Stimulated activated effector memory CD8-positive, alpha-beta T cell treated with anti-CD3 and anti-CD28 coated beads, Interleukin-12 subunit alpha, Interleukin-12 subunit beta, amount 100 ng/mL, for 72 hours (primary cell): ENCODE measurements at regions not wholly inside any gene's neighbourhood (a gene's known extent, or its start where the extent isn't known, plus 50 kb on each side); places are given as distances from the start of the nearest gene placed in this dataset.
"Not testable (repeated sequence)": the region's sequence is repeated elsewhere in the genome, so short reads cannot be mapped to it uniquely, and the experiment has no call there.

ENCODE experiments used
- ATAC-seq: fragments of 150-1000 bp; cut with Tn5 transposase; 2 replicates; pipeline ENCODE4 v1.10.0; 2021
- DNase-seq, 2 donors: peaks; one replicate each; pipeline ENCODE4 v3.0.0; 2021 to 2022; ENCODE audit warnings: low spot score in 2 of 2
- H3K27ac Mint-ChIP-seq: one replicate; pipeline ENCODE4 v1.8.0; 2022; ENCODE audit warnings: mild to moderate bottlenecking, mixed read lengths
- H3K36me3 Mint-ChIP-seq: one replicate; pipeline ENCODE4 v1.8.0; 2022; ENCODE audit warnings: mild to moderate bottlenecking, mixed read lengths
- H3K4me1 Mint-ChIP-seq: one replicate; pipeline ENCODE4 v1.8.0; 2022; ENCODE audit warnings: mixed read lengths
- H3K4me3 Mint-ChIP-seq: one replicate; pipeline ENCODE4 v1.8.0; 2022; ENCODE audit warnings: mild to moderate bottlenecking, mixed read lengths
- H3K9me3 Mint-ChIP-seq: one replicate; pipeline ENCODE4 v1.8.0; 2022; ENCODE audit warnings: mixed read lengths

DNA sequence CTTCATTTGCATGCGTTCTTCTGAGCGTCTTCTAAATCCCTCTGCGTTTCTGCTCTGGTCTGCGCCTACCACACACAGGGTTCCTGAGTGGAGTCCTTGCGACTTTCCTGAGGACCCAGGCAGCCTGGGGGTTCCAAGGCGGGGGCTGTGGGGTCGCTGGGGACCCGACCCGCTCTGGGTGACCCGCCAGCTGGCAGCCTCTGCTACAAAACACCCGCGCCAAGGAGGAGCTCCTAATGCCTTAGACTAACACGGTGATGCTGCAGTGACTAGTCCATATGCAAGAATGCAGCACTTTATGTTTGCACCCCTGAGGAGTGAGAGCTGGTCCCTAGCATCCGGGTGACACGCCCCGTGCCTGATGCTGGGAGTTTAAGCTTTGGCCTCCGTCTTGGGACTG lies 367.0 kb upstream of the POM121L12 start:
- H3K4me3 Mint-ChIP-seq = no peak overlapping the region
- no peaks in the 10 kb centered on the region for H3K36me3 Mint-ChIP-seq
- H3K27ac Mint-ChIP-seq = no peak overlapping the region
- DNase-seq = no peak
- H3K9me3 Mint-ChIP-seq = peaks cover 6% of the 10 kb centered on the region
- H3K4me1 Mint-ChIP-seq = no peaks in the 10 kb centered on the region
- no peak for ATAC-seq

DNA sequence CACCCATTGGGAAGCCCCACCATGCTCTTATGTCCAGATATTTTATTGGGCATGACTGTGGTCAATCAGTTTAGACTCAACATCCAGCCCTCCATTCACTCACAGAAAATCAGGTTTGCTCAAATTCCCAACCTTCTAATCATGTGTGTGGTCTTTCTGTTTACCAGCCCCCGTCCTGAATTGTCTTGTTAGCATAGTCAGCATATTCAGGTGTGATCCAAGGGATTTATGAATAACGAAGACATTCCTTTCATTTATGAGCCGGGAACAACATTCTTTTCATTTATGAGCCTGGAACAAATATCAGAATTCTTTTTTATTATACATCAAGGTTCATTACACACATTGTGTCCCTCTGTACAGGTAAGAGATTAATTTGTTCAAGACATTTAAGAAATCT lies 376.3 kb upstream of the POM121L12 start:
- no peak overlapping the region for H3K27ac Mint-ChIP-seq
- H3K36me3 Mint-ChIP-seq = no peaks in the 10 kb centered on the region
- no peak for DNase-seq
- H3K4me3 Mint-ChIP-seq = no peak overlapping the region
- H3K4me1 Mint-ChIP-seq = no peaks in the 10 kb centered on the region
- peaks cover 19% of the 10 kb centered on the region for H3K9me3 Mint-ChIP-seq
- ATAC-seq = no peak

DNA sequence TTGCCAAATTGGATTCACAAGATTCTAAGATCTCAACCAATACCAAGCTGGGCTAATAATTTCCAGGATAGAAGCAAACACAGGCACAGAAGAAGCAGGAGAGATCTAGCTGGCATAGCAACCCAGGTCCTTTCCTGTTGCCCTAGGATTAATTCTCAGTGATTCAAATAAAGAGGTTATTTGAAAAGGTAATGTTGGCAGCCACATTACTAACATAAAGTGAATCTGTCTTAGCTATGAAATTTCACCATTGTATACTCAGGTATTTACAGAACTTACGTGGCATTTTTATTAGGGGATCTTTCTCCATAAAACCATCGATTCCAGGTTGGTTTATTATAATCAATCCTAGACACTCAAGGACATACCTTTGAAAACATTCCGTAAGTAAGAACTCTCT lies 379.3 kb upstream of the POM121L12 start:
- no peak overlapping the region for H3K27ac Mint-ChIP-seq
- no peak overlapping the region for H3K4me3 Mint-ChIP-seq
- peaks cover 23% of the 10 kb centered on the region for H3K9me3 Mint-ChIP-seq
- DNase-seq (no peak), ATAC-seq (no peak)
- H3K36me3 Mint-ChIP-seq = no peaks in the 10 kb centered on the region
- no peaks in the 10 kb centered on the region for H3K4me1 Mint-ChIP-seq

DNA sequence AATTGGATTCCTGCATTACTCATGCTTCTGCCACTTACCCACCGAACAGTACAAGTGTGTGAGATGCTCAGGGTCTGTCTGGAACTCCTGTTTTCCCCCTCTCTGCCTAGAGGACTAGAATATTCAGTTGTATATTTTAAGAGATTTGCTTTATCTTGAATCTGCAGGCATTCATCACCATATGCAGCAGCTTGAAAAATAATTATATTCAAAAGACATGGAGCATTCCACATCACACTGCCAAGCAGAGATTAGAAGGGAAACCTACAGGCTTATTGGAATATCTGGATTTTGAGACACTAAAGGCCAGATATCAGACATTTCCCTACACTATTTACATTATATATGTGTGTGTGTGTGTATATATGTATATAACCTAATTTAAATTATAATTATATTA lies 382.8 kb upstream of the POM121L12 start:
- H3K27ac Mint-ChIP-seq = no peak overlapping the region
- H3K4me1 Mint-ChIP-seq = no peaks in the 10 kb centered on the region
- DNase-seq = no peak
- no peak for ATAC-seq
- peaks cover 20% of the 10 kb centered on the region for H3K9me3 Mint-ChIP-seq
- H3K36me3 Mint-ChIP-seq = no peaks in the 10 kb centered on the region
- H3K4me3 Mint-ChIP-seq = no peak overlapping the region

DNA sequence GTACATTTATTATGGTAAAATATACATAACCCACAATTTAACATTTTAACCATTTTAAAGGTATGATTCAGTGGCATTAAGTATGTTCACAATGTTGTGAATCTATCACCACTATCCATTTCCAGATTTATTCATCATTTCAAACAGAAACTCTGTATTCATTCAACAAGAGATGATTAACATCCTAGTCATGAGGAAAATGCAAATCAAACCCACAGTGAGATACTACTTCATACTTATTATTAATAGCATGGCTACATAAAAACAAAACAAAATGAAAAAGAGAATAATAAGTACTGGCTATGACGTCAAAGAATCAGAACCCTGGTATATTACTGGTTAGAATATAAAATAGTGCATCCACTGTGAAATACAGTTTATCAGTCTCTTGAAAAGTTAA lies 386.6 kb upstream of the POM121L12 start:
- H3K9me3 Mint-ChIP-seq = peaks cover 25% of the 10 kb centered on the region
- H3K4me3 Mint-ChIP-seq = no peak overlapping the region
- no peaks in the 10 kb centered on the region for H3K4me1 Mint-ChIP-seq
- H3K27ac Mint-ChIP-seq = no peak overlapping the region
- H3K36me3 Mint-ChIP-seq = no peaks in the 10 kb centered on the region
- no peak for DNase-seq
- ATAC-seq = no peak

DNA sequence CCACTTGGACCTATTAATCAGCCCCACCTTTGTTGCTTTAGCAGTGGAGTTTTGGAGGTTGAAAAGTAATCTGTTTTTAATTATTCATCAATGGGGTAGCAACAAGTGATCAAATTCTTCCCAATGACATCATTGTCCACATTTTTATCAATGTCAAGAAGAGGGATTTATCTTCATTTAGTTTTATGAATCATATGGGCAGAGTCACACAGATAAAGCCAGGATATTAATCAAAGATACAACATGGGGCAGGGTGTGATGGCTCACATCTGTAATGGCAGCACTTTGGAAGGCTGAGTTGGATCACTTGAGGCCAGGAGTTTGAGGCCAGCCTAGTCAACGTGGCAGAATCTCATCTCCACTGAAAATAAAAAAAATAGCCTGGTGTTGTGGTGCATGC lies 388.4 kb upstream of the POM121L12 start:
- no peak for ATAC-seq
- no peaks in the 10 kb centered on the region for H3K4me1 Mint-ChIP-seq
- peaks cover 20% of the 10 kb centered on the region for H3K9me3 Mint-ChIP-seq

DNA sequence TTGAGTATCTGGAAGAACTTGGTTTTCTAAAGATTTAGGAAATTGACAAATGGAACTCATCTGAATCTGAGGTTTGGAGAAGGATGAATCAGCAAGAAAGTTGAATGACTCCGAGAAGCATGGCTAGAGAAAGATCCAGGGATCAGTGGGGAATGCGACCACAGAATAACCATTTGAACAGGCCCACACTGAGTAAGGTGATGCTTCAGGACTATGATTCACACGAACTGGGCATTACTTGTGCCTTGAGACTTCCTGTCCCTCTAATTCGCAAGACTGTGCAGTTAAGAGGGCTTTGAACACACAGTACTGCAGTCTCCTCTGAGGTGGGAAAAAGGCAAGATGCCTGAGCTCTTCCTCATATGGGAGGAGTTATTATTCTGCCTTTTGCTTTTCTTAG lies 395.5 kb upstream of the POM121L12 start:
- ATAC-seq (no peak), DNase-seq (no peak)
- H3K36me3 Mint-ChIP-seq = no peaks in the 10 kb centered on the region
- no peaks in the 10 kb centered on the region for H3K4me1 Mint-ChIP-seq
- H3K9me3 Mint-ChIP-seq = peaks cover 21% of the 10 kb centered on the region
- H3K4me3 Mint-ChIP-seq = no peak overlapping the region
- no peak overlapping the region for H3K27ac Mint-ChIP-seq

More for the DNA sequence above, 388.4 kb upstream of the POM121L12 start:
- DNase-seq = no peak
- Mint-ChIP-seq H3K27ac (no peak overlapping the region), H3K4me3 (no peak overlapping the region), H3K36me3 (no peaks in the 10 kb centered on the region)

DNA sequence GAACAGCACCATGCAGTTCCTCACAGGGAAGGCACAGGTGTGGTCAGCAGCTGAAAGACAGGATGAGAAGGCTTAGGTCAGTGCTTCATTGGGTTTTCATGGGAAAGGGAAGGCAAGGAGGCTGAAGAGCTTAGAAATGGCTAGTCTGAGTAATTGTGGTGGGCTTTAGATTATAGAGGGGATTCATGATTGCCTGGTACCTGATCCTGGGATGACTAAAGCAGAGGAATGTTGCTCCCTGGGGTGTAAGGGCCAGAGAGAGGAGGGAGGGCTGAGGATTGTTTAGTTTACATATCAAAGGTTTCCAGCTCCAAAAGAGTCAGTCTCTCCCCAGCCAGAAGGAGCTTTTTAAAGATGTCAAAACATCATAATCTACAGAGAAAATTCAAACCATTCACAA lies 396.3 kb upstream of the POM121L12 start:
- no peaks in the 10 kb centered on the region for H3K36me3 Mint-ChIP-seq

DNA sequence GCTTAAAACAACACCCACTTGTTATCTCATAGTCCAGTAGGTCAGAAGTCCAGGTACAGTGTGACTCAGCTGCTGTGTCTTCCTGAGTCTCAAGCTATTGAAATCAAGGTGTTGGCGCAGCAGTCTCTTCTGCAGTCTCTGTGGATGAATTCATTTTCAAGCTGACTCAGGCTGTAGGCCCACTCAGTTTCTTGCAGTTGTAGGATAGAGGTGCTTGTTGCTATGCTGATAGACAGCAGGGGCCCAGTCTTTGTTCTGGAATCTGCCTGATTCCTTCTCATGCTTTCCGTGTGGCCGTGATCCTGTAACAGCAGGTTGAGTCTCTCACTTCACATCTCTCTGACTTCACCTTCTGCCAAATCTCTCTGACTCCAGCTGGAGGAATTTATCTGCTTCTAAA lies 400.4 kb upstream of the POM121L12 start:
- Mint-ChIP-seq H3K36me3 (no peaks in the 10 kb centered on the region), H3K9me3 (peaks cover 27% of the 10 kb centered on the region), H3K4me3 (no peak overlapping the region), H3K4me1 (no peaks in the 10 kb centered on the region), H3K27ac (no peak overlapping the region)
- ATAC-seq (no peak), DNase-seq (no peak)

More for the DNA sequence above, 396.3 kb upstream of the POM121L12 start:
- H3K27ac Mint-ChIP-seq = no peak overlapping the region
- DNase-seq (no peak), ATAC-seq (no peak)
- no peak overlapping the region for H3K4me3 Mint-ChIP-seq
- H3K4me1 Mint-ChIP-seq = no peaks in the 10 kb centered on the region
- peaks cover 22% of the 10 kb centered on the region for H3K9me3 Mint-ChIP-seq

DNA sequence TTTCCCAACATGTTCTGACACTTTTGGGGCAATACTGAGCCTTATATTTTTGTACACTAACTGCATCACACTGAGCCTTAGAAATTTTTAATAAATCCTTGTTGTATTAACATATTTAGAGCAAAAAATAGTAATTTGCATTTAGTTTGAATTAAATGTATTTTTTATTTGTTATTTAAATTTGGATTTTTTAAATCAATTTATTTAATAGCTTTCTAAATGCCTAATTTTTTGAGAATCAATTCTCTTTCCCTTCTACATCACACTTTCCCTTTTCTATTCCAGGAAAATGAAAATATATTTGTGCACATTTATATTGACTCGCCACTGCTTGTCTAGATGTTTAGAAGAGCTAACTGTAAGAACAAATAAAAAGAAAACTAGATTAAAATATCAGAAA lies 414.6 kb upstream of the POM121L12 start:
- no peaks in the 10 kb centered on the region for H3K36me3 Mint-ChIP-seq
- no peaks in the 10 kb centered on the region for H3K4me1 Mint-ChIP-seq
- H3K9me3 Mint-ChIP-seq = peaks cover 12% of the 10 kb centered on the region
- no peak for DNase-seq
- no peak overlapping the region for H3K4me3 Mint-ChIP-seq
- no peak for ATAC-seq
- H3K27ac Mint-ChIP-seq = no peak overlapping the region

DNA sequence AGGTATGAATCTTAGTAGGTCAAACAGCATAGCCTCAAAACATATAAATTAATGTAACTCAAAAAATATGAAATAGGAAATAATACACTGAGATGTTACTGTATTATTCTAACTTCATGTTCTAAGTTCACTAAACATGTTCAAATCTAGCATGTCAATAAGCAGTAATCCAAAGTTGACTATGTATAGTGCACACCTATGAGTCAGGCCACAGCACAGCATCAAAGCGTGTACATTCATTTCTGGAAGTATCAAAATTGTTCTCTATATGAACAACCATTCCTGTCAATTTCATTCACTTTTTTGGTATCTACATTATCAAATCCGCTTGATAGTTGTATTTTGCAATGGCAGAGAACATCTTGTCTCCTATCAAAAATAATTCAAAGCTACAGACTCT lies 418.9 kb upstream of the POM121L12 start:
- no peaks in the 10 kb centered on the region for H3K36me3 Mint-ChIP-seq

DNA sequence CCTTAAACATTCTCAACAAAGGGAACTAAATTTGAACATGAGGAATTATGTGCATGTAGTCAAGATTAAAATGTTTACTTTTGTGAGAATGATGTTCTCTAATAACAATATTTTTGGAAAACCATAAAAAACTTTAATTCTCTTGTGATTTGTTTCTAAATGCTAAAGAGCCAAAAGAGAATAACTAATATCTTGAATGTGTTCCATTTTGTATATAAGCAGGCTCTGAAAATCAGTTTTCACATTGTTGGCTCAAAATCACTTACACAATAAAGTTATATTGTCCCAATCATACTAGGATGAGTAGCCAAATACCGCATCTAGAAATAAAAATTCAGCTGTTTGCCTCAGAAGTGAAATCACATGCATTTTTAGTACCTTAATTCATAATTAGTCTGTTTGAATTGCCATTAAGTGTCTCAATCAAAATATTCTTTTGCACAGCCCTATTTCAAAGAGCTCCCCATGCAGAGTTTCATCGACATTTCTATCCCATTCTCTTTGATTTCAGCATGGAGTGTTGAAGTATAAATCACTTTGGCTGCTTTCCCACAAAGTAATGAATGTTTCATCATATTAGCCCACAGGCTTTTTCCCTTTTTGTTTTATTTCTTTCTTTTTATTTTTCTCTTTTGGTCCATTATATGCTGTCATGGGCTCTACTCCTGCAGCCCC lies 420.3 kb upstream of the POM121L12 start:
- DNase-seq (no peak), ATAC-seq (no peak)
- Mint-ChIP-seq H3K27ac (no peak overlapping the region), H3K36me3 (no peaks in the 10 kb centered on the region), H3K4me3 (no peak overlapping the region), H3K4me1 (no peaks in the 10 kb centered on the region), H3K9me3 (peaks cover 20% of the 10 kb centered on the region)

More for the DNA sequence above, 418.9 kb upstream of the POM121L12 start:
- ATAC-seq = no peak
- no peaks in the 10 kb centered on the region for H3K4me1 Mint-ChIP-seq
- no peak overlapping the region for H3K4me3 Mint-ChIP-seq
- no peak overlapping the region for H3K27ac Mint-ChIP-seq
- no peak for DNase-seq
- H3K9me3 Mint-ChIP-seq = peaks cover 16% of the 10 kb centered on the region

DNA sequence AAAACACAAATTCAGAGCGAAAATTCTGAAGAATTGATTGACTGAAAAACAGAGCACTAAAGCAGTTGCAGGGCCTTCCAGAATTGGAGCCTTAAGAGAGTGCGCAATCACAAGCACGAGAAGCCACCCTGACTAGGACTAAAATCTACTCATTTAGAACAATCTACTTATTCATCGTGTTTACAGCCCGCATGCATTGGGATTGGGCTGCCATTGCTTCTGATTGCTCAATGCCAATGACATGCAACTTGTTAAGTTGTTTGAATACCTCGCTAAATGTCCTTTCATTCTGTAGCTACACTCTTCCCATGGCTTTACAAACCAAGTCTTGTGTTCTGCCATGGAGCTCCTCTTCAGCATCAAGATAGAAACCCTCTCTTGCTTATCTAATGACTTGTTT lies 425.9 kb upstream of the POM121L12 start:
- DNase-seq (no peak), ATAC-seq (no peak)
- no peaks in the 10 kb centered on the region for H3K4me1 Mint-ChIP-seq
- H3K27ac Mint-ChIP-seq = no peak overlapping the region
- H3K36me3 Mint-ChIP-seq = no peaks in the 10 kb centered on the region
- peaks cover 30% of the 10 kb centered on the region for H3K9me3 Mint-ChIP-seq
- no peak overlapping the region for H3K4me3 Mint-ChIP-seq

DNA sequence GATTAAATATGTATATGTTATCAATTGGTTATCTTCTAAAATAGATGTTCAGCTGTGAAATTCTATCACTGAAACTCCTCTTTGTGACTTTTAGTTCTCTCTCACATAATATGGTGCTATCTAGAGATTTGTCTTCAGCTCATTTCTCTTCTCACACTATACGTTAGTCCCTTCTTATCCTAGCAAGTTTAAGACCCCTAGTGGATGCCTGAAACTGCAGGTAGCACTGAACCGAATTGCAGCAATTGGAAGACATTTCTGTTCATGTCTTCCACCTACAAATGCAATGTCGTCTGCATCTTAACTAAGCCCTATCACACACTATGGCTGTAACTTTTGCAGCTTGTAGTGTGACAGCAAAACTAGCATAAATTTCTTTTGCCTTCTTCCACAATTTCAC lies 442.7 kb upstream of the POM121L12 start:
- no peak overlapping the region for H3K27ac Mint-ChIP-seq
- no peaks in the 10 kb centered on the region for H3K4me1 Mint-ChIP-seq
- no peak for DNase-seq
- ATAC-seq = no peak
- no peaks in the 10 kb centered on the region for H3K36me3 Mint-ChIP-seq
- H3K9me3 Mint-ChIP-seq = peaks cover 15% of the 10 kb centered on the region
- no peak overlapping the region for H3K4me3 Mint-ChIP-seq

DNA sequence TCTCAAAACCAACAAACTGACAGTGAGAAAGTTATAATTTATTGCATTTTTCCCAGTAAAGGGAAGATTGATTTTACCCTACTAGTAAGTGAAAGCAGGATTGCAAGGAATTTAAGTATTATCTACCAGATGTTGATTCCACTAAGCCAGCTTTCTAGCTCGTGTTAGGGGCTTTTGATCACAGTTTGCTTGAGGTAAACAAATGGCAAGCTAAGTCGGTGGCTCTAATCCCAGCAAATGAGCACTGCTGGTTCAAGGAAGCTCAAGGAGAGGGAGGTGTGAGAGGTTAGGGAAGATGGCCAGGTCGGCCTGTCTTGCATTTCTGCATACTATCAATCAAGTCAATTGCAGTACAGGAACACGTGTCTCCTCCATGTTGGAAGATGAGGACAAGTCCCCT lies 448.7 kb upstream of the POM121L12 start:
- ATAC-seq = no peak
- H3K36me3 Mint-ChIP-seq = no peaks in the 10 kb centered on the region
- no peak overlapping the region for H3K27ac Mint-ChIP-seq
- no peak for DNase-seq
- peaks cover 24% of the 10 kb centered on the region for H3K9me3 Mint-ChIP-seq
- no peaks in the 10 kb centered on the region for H3K4me1 Mint-ChIP-seq
- H3K4me3 Mint-ChIP-seq = no peak overlapping the region

DNA sequence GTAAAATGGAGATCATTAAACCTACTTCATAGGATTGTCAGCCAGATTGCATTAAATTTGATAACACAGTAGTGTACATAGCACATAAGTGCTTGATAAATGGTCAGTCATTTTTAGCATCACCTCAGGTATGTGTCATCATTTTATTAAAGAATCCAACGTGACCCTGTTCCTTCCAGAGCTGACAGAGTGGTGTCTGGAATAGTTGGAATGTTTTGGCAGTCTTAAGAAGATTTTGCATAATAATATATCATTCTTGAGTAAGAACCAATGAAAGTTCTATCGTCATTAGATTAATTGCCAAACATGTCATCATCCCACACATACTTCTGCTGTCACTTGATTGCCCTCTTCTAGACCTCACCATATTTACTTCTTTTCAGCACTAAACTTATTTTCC lies 451.4 kb upstream of the POM121L12 start:
- H3K4me1 Mint-ChIP-seq = no peaks in the 10 kb centered on the region
- DNase-seq (no peak), ATAC-seq (no peak)
- H3K36me3 Mint-ChIP-seq = no peaks in the 10 kb centered on the region
- H3K27ac Mint-ChIP-seq = no peak overlapping the region
- peaks cover 26% of the 10 kb centered on the region for H3K9me3 Mint-ChIP-seq
- no peak overlapping the region for H3K4me3 Mint-ChIP-seq

DNA sequence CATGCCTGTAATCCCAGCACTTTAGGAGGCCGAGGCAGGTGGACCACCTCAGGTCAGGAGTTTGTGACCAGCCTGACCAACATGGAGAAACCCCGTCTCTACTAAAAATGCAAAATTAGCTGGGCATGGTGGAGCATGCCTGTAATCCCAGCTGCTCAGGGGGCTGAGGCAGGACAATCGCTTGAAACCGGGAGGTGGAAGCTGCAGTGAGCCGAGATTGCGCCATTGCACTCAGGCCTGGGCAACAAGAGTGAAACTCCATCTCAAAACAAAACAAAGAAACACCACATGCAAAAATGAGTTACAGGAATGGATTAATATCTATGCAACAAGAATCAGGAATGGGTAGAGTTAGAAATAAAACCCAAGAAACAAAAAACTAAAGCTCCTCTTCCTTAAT lies 462.3 kb upstream of the POM121L12 start:
- H3K4me3 Mint-ChIP-seq, ATAC-seq: not testable (repeated sequence)

More for the DNA sequence above, 462.3 kb upstream of the POM121L12 start:
- not testable (repeated sequence) for DNase-seq, H3K4me1 Mint-ChIP-seq, H3K27ac Mint-ChIP-seq, H3K36me3 Mint-ChIP-seq, H3K9me3 Mint-ChIP-seq
